H9 (cell line): ENCODE measurements at regions not wholly inside any gene's neighbourhood (a gene's known extent, or its start where the extent isn't known, plus 50 kb on each side); places are given as distances from the start of the nearest gene placed in this dataset.

Experiments used
- DNase-seq: peaks from one replicate; pipeline ENCODE4 v3.0.0-alpha.2; 2017
- H2AFZ ChIP-seq: one replicate; pipeline ENCODE4 v1.6.1; 2013; ENCODE audit warnings: mild to moderate bottlenecking, low read length, control low read depth, moderate library complexity
- H2AK5ac ChIP-seq: 2 replicates; pipeline ENCODE4 v1.6.1; 2013; ENCODE audit warnings: low read length, control low read depth, mixed read lengths; ENCODE audit not compliant: insufficient read length
- H2BK120ac ChIP-seq: one replicate; pipeline ENCODE4 v1.6.1; 2013; ENCODE audit warnings: low read depth, mild to moderate bottlenecking, low read length, control low read depth, inconsistent platforms; ENCODE audit not compliant: poor library complexity, severe bottlenecking
- H2BK12ac ChIP-seq: 2 replicates; pipeline ENCODE4 v1.6.1; 2013; ENCODE audit warnings: low read length, control low read depth, mixed read lengths, low read depth; ENCODE audit not compliant: insufficient read length
- H2BK15ac ChIP-seq: 2 replicates; pipeline ENCODE4 v1.6.1; 2013; ENCODE audit warnings: low read depth, low read length, control low read depth
- H2BK20ac ChIP-seq: one replicate; pipeline ENCODE4 v1.6.1; 2013; ENCODE audit warnings: low read depth, mild to moderate bottlenecking, low read length, control low read depth, inconsistent platforms; ENCODE audit not compliant: poor library complexity, severe bottlenecking
- H2BK5ac ChIP-seq: 2 replicates; pipeline ENCODE4 v1.6.1; 2013; ENCODE audit warnings: low read length, control low read depth, mixed read lengths; ENCODE audit not compliant: insufficient read length
- H3K14ac ChIP-seq: 2 replicates; pipeline ENCODE4 v1.6.1; 2013; ENCODE audit warnings: low read length, control low read depth; ENCODE audit not compliant: insufficient read depth
- H3K18ac ChIP-seq: 2 replicates; pipeline ENCODE4 v1.6.1; 2013; ENCODE audit warnings: low read depth, mild to moderate bottlenecking, mixed read lengths, low read length, control low read depth; ENCODE audit not compliant: insufficient read length
- H3K23ac ChIP-seq: 2 replicates; pipeline ENCODE4 v1.6.1; 2013; ENCODE audit warnings: low read length, control low read depth, mixed read lengths, low read depth; ENCODE audit not compliant: insufficient read length
- H3K23me2 ChIP-seq: 2 replicates; pipeline ENCODE4 v1.6.1; 2013; ENCODE audit warnings: low read depth, mild to moderate bottlenecking, mixed read lengths, low read length, control low read depth; ENCODE audit not compliant: insufficient read length, poor library complexity, severe bottlenecking
- H3K27ac ChIP-seq: 2 replicates; pipeline ENCODE4 v1.5.1; 2013; ENCODE audit warnings: low read length, control low read depth, mixed read lengths, low read depth; ENCODE audit not compliant: insufficient read length
- H3K27me3 ChIP-seq: 2 replicates; pipeline ENCODE4 v1.6.1; 2013; ENCODE audit warnings: low read length, control low read depth, inconsistent platforms; ENCODE audit not compliant: insufficient read depth
- H3K4ac ChIP-seq: 2 replicates; pipeline ENCODE4 v1.6.1; 2013; ENCODE audit warnings: low read depth, mild to moderate bottlenecking, control low read depth, inconsistent platforms, low read length, moderate library complexity
- H3K4me1 ChIP-seq: 2 replicates; pipeline ENCODE4 v1.6.1; 2013; ENCODE audit warnings: low read length, control low read depth, inconsistent platforms; ENCODE audit not compliant: insufficient read depth
- H3K4me2 ChIP-seq: 2 replicates; pipeline ENCODE4 v1.6.1; 2013; ENCODE audit warnings: low read length, control low read depth, mixed read lengths; ENCODE audit not compliant: insufficient read length, insufficient read depth
- H3K56ac ChIP-seq: 2 replicates; pipeline ENCODE4 v1.6.1; 2013; ENCODE audit warnings: low read depth, mild to moderate bottlenecking, mixed read lengths, low read length, control low read depth; ENCODE audit not compliant: insufficient read length
- H3K79me1 ChIP-seq: 2 replicates; pipeline ENCODE4 v1.6.1; 2013; ENCODE audit warnings: low read depth, mild to moderate bottlenecking, moderate library complexity, low read length, control low read depth, inconsistent platforms; ENCODE audit not compliant: insufficient read depth, poor library complexity, severe bottlenecking
- H3K79me2 ChIP-seq: 2 replicates; pipeline ENCODE4 v1.6.1; 2013; ENCODE audit warnings: low read length, control low read depth, inconsistent platforms; ENCODE audit not compliant: insufficient read depth
- H3K9ac ChIP-seq: 2 replicates; pipeline ENCODE4 v1.6.1; 2013; ENCODE audit warnings: low read length, control low read depth, mixed read lengths; ENCODE audit not compliant: insufficient read length; ENCODE audit errors: extremely low read depth
- H3K9me3 ChIP-seq: one replicate; pipeline ENCODE4 v1.6.1; 2013; ENCODE audit warnings: low read depth, low read length, inconsistent platforms; ENCODE audit not compliant: control insufficient read depth
- H3T11ph ChIP-seq: one replicate; pipeline ENCODE4 v1.6.1; 2013; ENCODE audit warnings: mild to moderate bottlenecking, low read length, control low read depth, inconsistent platforms
- H4K20me1 ChIP-seq: one replicate; pipeline ENCODE4 v1.6.1; 2013; ENCODE audit not compliant: control insufficient read depth, insufficient read length, insufficient read depth
- H4K5ac ChIP-seq: 2 replicates; pipeline ENCODE4 v1.6.1; 2013; ENCODE audit warnings: low read depth, mild to moderate bottlenecking, mixed read lengths, low read length, control low read depth; ENCODE audit not compliant: insufficient read length
- H4K8ac ChIP-seq: replicated peaks from 2 replicates; pipeline ENCODE4 v1.6.1; 2013; ENCODE audit warnings: low read length, control low read depth, mixed read lengths, low read depth; ENCODE audit not compliant: insufficient read length
- H4K91ac ChIP-seq: 2 replicates; pipeline ENCODE4 v1.6.1; 2013; ENCODE audit warnings: low read depth, mild to moderate bottlenecking, moderate library complexity, mixed read lengths, low read length, control low read depth; ENCODE audit not compliant: insufficient read length
- H3K27ac Mint-ChIP-seq, 3 experiments: 2 replicates in 2 of 3; 3 replicates in 1 of 3; pipeline ENCODE4 v1.8.0; 2020 to 2021; ENCODE audit warnings: mixed read lengths in 3 of 3, mild to moderate bottlenecking in 1 of 3, moderate library complexity in 1 of 3
- H3K27me3 Mint-ChIP-seq: 2 replicates; pipeline ENCODE4 v1.8.0; 2021; ENCODE audit warnings: low read depth, mild to moderate bottlenecking, moderate library complexity, mixed read lengths
- H3K36me3 Mint-ChIP-seq, 3 experiments: 2 replicates in 2 of 3; 3 replicates in 1 of 3; pipeline ENCODE4 v1.8.0; 2020 to 2021; ENCODE audit warnings: low read depth in 3 of 3, mixed read lengths in 3 of 3; ENCODE audit not compliant: insufficient read depth in 1 of 3
- H3K4me1 Mint-ChIP-seq, 2 experiments: 2 replicates each; pipeline ENCODE4 v1.8.0; 2020; ENCODE audit warnings: mixed read lengths in 2 of 2
- H3K4me3 Mint-ChIP-seq, 2 experiments: 2 replicates in 1 of 2; 3 replicates in 1 of 2; pipeline ENCODE4 v1.8.0; 2020 to 2021; ENCODE audit warnings: mild to moderate bottlenecking in 2 of 2, mixed read lengths in 2 of 2, moderate library complexity in 1 of 2
- H3K9me3 Mint-ChIP-seq, 2 experiments: 2 replicates in 1 of 2; 3 replicates in 1 of 2; pipeline ENCODE4 v1.8.0; 2020; ENCODE audit warnings: mild to moderate bottlenecking in 2 of 2, mixed read lengths in 2 of 2, moderate library complexity in 1 of 2
- WGBS: extraction: QIAGEN DNeasy Blood & Tissue Kit; methylation state at CpG from one replicate; pipeline ENCODE4 v1.1.7; 2013; ENCODE audit warnings: missing lambda C conversion rate, low lambda C conversion rate, mixed read lengths; ENCODE audit not compliant: insufficient read length; ENCODE audit errors: extremely low coverage; 5-methylcytosine and 5-hydroxymethylcytosine counted together
- TF ChIP-seq, protein P1 (sequence below): fragments of 200-600 bp; sonication (generic); conservative IDR thresholded peaks from 3 replicates; pipeline ENCODE4 v1.8.0; 2021; ENCODE audit warnings: antibody characterized with exemption, mild to moderate bottlenecking

DNA sequence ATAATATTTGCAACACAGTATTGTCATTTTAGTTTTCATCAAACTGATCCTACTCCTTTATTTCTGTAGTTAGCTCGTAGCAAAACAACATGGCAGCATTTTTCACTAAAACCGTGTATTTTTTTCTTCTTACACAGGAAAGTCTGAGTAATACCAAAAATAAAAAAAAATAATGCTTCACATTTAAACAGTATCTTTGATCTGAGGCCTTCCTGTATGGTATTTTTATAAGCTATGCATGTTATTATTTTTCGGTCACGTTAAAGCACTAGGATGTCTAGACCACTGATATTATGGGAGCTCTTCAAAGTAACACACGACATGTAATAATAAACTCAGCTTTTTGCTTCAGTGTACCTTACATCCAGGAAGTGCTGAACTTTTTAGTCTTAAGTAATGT, 94.1 kb upstream of the SRD5A3 start:
- no peak overlapping the region for H3K14ac ChIP-seq
- no peak overlapping the region for H3K4me2 ChIP-seq
- no peak overlapping the region for H3K56ac ChIP-seq
- H2BK15ac ChIP-seq = no peak overlapping the region
- Mint-ChIP-seq H3K36me3 (no peaks in the 10 kb centered on the region), H3K4me1 (peaks cover 16 to 19% of the 10 kb centered on the region in 2 experiments), H3K27me3 (no peaks in the 10 kb centered on the region), H3K27ac (no peak overlapping the region), H3K4me3 (no peak overlapping the region), H3K9me3 (no peaks in the 10 kb centered on the region)
- H3K4ac ChIP-seq = no peak overlapping the region
- no peak overlapping the region for H4K5ac ChIP-seq
- no CpG with 5 or more reads among the region's 5 CpGs for WGBS
- H2BK12ac ChIP-seq = no peak overlapping the region
- H2BK20ac ChIP-seq = no peak overlapping the region
- no peak overlapping the region for H3K27ac ChIP-seq
- no peaks in the 10 kb centered on the region for H3K9me3 ChIP-seq
- no peak for DNase-seq
- H3K23ac ChIP-seq = no peak overlapping the region
- H3K79me1 ChIP-seq = no peaks in the 10 kb centered on the region
- H2AFZ ChIP-seq = no peak overlapping the region
- no peaks in the 10 kb centered on the region for H4K20me1 ChIP-seq
- no peak overlapping the region for H4K8ac ChIP-seq
- no peak overlapping the region for H2BK5ac ChIP-seq
- H3T11ph ChIP-seq = no peak overlapping the region
- H2BK120ac ChIP-seq = no peak overlapping the region
- no peak overlapping the region for H2AK5ac ChIP-seq
- TF ChIP-seq, protein P1, sequence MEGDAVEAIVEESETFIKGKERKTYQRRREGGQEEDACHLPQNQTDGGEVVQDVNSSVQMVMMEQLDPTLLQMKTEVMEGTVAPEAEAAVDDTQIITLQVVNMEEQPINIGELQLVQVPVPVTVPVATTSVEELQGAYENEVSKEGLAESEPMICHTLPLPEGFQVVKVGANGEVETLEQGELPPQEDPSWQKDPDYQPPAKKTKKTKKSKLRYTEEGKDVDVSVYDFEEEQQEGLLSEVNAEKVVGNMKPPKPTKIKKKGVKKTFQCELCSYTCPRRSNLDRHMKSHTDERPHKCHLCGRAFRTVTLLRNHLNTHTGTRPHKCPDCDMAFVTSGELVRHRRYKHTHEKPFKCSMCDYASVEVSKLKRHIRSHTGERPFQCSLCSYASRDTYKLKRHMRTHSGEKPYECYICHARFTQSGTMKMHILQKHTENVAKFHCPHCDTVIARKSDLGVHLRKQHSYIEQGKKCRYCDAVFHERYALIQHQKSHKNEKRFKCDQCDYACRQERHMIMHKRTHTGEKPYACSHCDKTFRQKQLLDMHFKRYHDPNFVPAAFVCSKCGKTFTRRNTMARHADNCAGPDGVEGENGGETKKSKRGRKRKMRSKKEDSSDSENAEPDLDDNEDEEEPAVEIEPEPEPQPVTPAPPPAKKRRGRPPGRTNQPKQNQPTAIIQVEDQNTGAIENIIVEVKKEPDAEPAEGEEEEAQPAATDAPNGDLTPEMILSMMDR = no peak
- no peaks in the 10 kb centered on the region for H3K27me3 ChIP-seq
- no peak overlapping the region for H3K9ac ChIP-seq
- no peaks in the 10 kb centered on the region for H3K79me2 ChIP-seq
- no peak overlapping the region for H4K91ac ChIP-seq
- no peaks in the 10 kb centered on the region for H3K23me2 ChIP-seq
- H3K18ac ChIP-seq = no peak overlapping the region
- H3K4me1 ChIP-seq = peaks cover 12% of the 10 kb centered on the region; the same call in 1 of the 2 replicates
